ENCODE measurements at regions not wholly inside any gene's neighbourhood (a gene's known extent, or its start where the extent isn't known, plus 50 kb on each side); places are given as distances from the start of the nearest gene placed in this dataset.

DNA sequence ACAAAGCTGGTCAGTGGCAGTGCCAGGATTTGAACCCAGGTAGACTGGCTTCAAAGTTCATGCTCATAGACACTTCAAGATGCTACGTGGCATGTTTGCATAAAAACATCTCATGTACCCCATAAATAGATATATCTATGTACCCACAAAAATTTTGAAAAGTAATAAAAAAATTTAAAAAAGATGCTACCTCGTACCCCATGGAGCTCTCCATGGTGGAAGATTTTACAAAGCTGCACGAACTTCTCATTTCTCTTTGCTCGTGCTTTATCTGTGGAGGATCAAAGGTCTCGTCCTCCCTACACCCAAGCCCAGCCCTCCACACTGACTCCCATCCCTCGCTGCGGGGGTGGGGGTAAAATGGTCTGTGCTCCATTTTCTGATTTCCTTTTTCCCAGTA is 135.5 kb downstream of the HAPSTR1 start:
- Histone ChIP-seq H3K4me1 (ENCODE audit: control insufficient read depth, extremely low read depth, insufficient read depth, low read length) (no peaks in the 10 kb centered on the region), H2AFZ (ENCODE audit: low read length) (no peak overlapping the region), H3K27ac (ENCODE audit: insufficient read depth, low read length) (no peak overlapping the region), H3K4me2 (ENCODE audit: extremely low read depth, insufficient read depth, low read length) (no peak overlapping the region), H3K9ac (ENCODE audit: insufficient read depth, low read length) (no peak overlapping the region), H3K36me3 (ENCODE audit: control insufficient read depth, insufficient read depth, low read length) (no peaks in the 10 kb centered on the region), H3K9me3 (ENCODE audit: control insufficient read depth, insufficient read depth, low read depth, low read length) (no peaks in the 10 kb centered on the region), H4K20me1 (ENCODE audit: control insufficient read depth, extremely low read depth, insufficient read depth, low read length) (no peaks in the 10 kb centered on the region), H3K79me2 (ENCODE audit: control insufficient read depth, insufficient read depth, low read length) (no peaks in the 10 kb centered on the region), H3K4me3 (replicated peaks in 1 of 4; ENCODE audit: control extremely low read depth in 1 of 4, insufficient read depth in 1 of 4, low read depth in 3 of 4, low read length in 4 of 4) (no peak overlapping the region), H3K27me3 (ENCODE audit: control insufficient read depth, insufficient read depth, low read length) (no peaks in the 10 kb centered on the region)
- no peak for DNase-seq (ENCODE audit: low read depth in 2 of 2)
- no peak for TF ChIP-seq EZH2 (IDR thresholded peaks at IDR 0.05; ENCODE audit: low read length, missing control alignments)
- TF ChIP-seq, protein P1, sequence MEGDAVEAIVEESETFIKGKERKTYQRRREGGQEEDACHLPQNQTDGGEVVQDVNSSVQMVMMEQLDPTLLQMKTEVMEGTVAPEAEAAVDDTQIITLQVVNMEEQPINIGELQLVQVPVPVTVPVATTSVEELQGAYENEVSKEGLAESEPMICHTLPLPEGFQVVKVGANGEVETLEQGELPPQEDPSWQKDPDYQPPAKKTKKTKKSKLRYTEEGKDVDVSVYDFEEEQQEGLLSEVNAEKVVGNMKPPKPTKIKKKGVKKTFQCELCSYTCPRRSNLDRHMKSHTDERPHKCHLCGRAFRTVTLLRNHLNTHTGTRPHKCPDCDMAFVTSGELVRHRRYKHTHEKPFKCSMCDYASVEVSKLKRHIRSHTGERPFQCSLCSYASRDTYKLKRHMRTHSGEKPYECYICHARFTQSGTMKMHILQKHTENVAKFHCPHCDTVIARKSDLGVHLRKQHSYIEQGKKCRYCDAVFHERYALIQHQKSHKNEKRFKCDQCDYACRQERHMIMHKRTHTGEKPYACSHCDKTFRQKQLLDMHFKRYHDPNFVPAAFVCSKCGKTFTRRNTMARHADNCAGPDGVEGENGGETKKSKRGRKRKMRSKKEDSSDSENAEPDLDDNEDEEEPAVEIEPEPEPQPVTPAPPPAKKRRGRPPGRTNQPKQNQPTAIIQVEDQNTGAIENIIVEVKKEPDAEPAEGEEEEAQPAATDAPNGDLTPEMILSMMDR (conservative IDR thresholded peaks at IDR 0.05 in 1 of 2, IDR thresholded peaks at IDR 0.05 in 1 of 2; ENCODE audit: low read depth in 1 of 2, low read length in 2 of 2) = no peak

DNA sequence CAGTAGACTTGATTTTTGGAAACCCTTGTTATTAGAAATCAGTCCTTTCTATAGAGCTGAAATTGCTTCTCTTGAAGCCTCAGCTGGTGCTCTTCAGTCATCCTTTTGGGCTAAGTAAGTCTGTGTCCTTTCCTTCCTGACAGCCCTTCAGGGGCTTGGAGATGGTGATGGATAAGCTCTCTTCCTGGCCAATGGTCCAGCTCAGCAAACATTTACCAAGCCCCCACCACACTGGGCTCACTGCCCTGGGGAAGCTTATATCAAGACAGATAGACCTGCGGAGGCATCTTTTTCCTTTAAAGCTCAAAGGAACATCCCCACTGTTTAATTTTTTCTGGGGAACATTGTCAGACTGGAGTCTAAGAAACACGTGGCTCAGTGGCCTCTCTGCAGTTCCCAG is 139.6 kb downstream of the HAPSTR1 start:
- no peaks in the 10 kb centered on the region for H4K20me1 ChIP-seq (ENCODE audit: control insufficient read depth, extremely low read depth, insufficient read depth, low read length)
- H3K9ac ChIP-seq (ENCODE audit: insufficient read depth, low read length) = no peak overlapping the region
- H3K36me3 ChIP-seq (ENCODE audit: control insufficient read depth, insufficient read depth, low read length) = no peaks in the 10 kb centered on the region
- TF ChIP-seq, protein P1 (conservative IDR thresholded peaks at IDR 0.05 in 1 of 2, IDR thresholded peaks at IDR 0.05 in 1 of 2; ENCODE audit: low read depth in 1 of 2, low read length in 2 of 2) = no peak
- TF ChIP-seq EZH2 (IDR thresholded peaks at IDR 0.05; ENCODE audit: low read length, missing control alignments) = no peak
- no peak overlapping the region for H3K4me2 ChIP-seq (ENCODE audit: extremely low read depth, insufficient read depth, low read length)
- H3K27ac ChIP-seq (ENCODE audit: insufficient read depth, low read length) = no peak overlapping the region
- H3K4me3 ChIP-seq (replicated peaks in 1 of 4; ENCODE audit: control extremely low read depth in 1 of 4, insufficient read depth in 1 of 4, low read depth in 3 of 4, low read length in 4 of 4) = no peak overlapping the region
- no peaks in the 10 kb centered on the region for H3K4me1 ChIP-seq (ENCODE audit: control insufficient read depth, extremely low read depth, insufficient read depth, low read length)
- H2AFZ ChIP-seq (ENCODE audit: low read length) = no peak overlapping the region
- no peaks in the 10 kb centered on the region for H3K79me2 ChIP-seq (ENCODE audit: control insufficient read depth, insufficient read depth, low read length)
- H3K9me3 ChIP-seq (ENCODE audit: control insufficient read depth, insufficient read depth, low read depth, low read length) = no peaks in the 10 kb centered on the region
- DNase-seq (ENCODE audit: low read depth in 2 of 2) = no peak
- no peaks in the 10 kb centered on the region for H3K27me3 ChIP-seq (ENCODE audit: control insufficient read depth, insufficient read depth, low read length)

DNA sequence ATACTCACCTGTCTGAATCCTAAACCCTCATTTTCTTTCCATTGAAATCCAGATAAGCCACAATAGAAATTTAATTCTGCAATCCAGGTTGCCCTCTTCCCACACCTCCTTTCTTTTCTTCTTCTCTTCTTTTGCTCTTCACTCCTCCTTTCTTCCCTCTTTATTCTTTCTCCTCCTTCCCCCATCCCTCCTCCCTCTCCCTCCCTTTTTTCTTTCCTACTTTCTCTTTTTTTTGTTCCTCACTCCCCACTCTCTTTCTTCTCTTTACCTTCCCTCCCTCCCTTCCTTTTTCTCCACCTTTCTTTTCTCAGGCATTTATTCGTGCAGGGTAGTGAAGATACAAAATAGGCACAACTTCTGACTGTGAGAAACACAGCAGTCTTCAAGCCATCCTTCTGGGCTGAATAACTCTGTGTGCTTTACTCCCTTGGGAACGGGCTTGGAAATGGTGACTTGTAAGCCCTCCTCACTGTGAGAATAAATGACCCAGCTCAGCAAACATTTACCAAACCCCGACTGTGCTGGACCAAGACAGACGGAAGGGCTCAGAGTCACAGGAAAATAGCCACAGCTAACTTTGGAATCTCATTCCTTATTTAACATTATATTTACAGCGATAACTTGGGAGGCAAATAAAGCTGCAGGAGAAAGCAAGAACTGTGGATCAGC is 140.8 kb downstream of the HAPSTR1 start:
- no peaks in the 10 kb centered on the region for H3K27me3 ChIP-seq (ENCODE audit: control insufficient read depth, insufficient read depth, low read length)
- no peak overlapping the region for H3K4me3 ChIP-seq (replicated peaks in 1 of 4; ENCODE audit: control extremely low read depth in 1 of 4, insufficient read depth in 1 of 4, low read depth in 3 of 4, low read length in 4 of 4)
- H3K36me3 ChIP-seq (ENCODE audit: control insufficient read depth, insufficient read depth, low read length) = no peaks in the 10 kb centered on the region
- no peak for TF ChIP-seq EZH2 (IDR thresholded peaks at IDR 0.05; ENCODE audit: low read length, missing control alignments)
- TF ChIP-seq, protein P1 (conservative IDR thresholded peaks at IDR 0.05 in 1 of 2, IDR thresholded peaks at IDR 0.05 in 1 of 2; ENCODE audit: low read depth in 1 of 2, low read length in 2 of 2) = no peak
- H3K9ac ChIP-seq (ENCODE audit: insufficient read depth, low read length) = no peak overlapping the region
- H3K79me2 ChIP-seq (ENCODE audit: control insufficient read depth, insufficient read depth, low read length) = no peaks in the 10 kb centered on the region
- no peak overlapping the region for H2AFZ ChIP-seq (ENCODE audit: low read length)
- no peak overlapping the region for H3K27ac ChIP-seq (ENCODE audit: insufficient read depth, low read length)
- no peaks in the 10 kb centered on the region for H4K20me1 ChIP-seq (ENCODE audit: control insufficient read depth, extremely low read depth, insufficient read depth, low read length)
- H3K4me1 ChIP-seq (ENCODE audit: control insufficient read depth, extremely low read depth, insufficient read depth, low read length) = no peaks in the 10 kb centered on the region
- H3K4me2 ChIP-seq (ENCODE audit: extremely low read depth, insufficient read depth, low read length) = no peak overlapping the region
- H3K9me3 ChIP-seq (ENCODE audit: control insufficient read depth, insufficient read depth, low read depth, low read length) = no peaks in the 10 kb centered on the region
- no peak for DNase-seq (ENCODE audit: low read depth in 2 of 2)

All from fibroblast of lung (primary cell).